Ovary (tissue), 7 donors: ENCODE measurements at regions not wholly inside any gene's neighbourhood (a gene's known extent, or its start where the extent isn't known, plus 50 kb on each side); places are given as distances from the start of the nearest gene placed in this dataset.

Source experiments
- DNase-seq, 5 donors: peaks; one replicate each; pipeline ENCODE4 v3.0.0-alpha.2; 2019 to 2020
- H3K27ac ChIP-seq, 2 donors: fragments of 200-600 bp; one replicate each; pipeline versions ENCODE4 v1.5.1 to v1.8.0; 2019 to 2022
- H3K27me3 ChIP-seq: fragments of 200-600 bp; one replicate; pipeline ENCODE4 v1.8.0; 2022
- H3K36me3 ChIP-seq: fragments of 200-600 bp; sonication (generic); one replicate; pipeline ENCODE4 v1.5.1; 2019
- H3K4me1 ChIP-seq: one replicate; pipeline ENCODE4 v1.8.1; 2013; ENCODE audit warnings: mild to moderate bottlenecking, moderate library complexity; ENCODE audit not compliant: insufficient read depth
- H3K4me3 ChIP-seq: fragments of 200-600 bp; sonication (generic); one replicate; pipeline ENCODE4 v1.5.1; 2017
- H3K9me3 ChIP-seq, 2 donors: fragments of 200-600 bp in 1 of 2; sonication (generic) in 1 of 2; one replicate each; pipeline versions ENCODE4 v1.5.1 to v1.8.1; 2013 to 2019; ENCODE audit warnings: mild to moderate bottlenecking in 1 of 2, moderate library complexity in 1 of 2
- EP300 ChIP-seq: sonication (generic); formaldehyde crosslinking; IDR thresholded peaks from one replicate; pipeline ENCODE4 v1.6.1; 2017; ENCODE audit warnings: antibody characterized with exemption
- POLR2A ChIP-seq: fragments of 450-650 bp; IDR thresholded peaks from one replicate; pipeline ENCODE4 v1.6.1; 2017; ENCODE audit warnings: antibody characterized with exemption, mild to moderate bottlenecking, moderate library complexity
- WGBS, 3 donors: extraction: QIAGEN DNeasy Blood & Tissue Kit in 1 of 3; methylation state at CpG; one replicate each; pipeline versions ENCODE4 v1.1.5 to v1.1.7; 2013 to 2017; 5-methylcytosine and 5-hydroxymethylcytosine counted together
- intact Hi-C, 4 donors: fragments of 100-400 bp; cut with DNase I; formaldehyde crosslinking; loops; one replicate each; pipeline versions ENCODE4 v1.11.0 to v1.15.1; 2022 to 2023
- TF ChIP-seq, protein P1 (sequence below), 3 donors: fragments of 450-650 bp in 2 of 3; fragments of 200-600 bp in 1 of 3; IDR thresholded peaks; one replicate each; pipeline versions ENCODE4 v1.5.1 to v1.8.0; 2016 to 2022; ENCODE audit warnings: antibody characterized with exemption in 3 of 3, mild to moderate bottlenecking in 1 of 3
- donor health status: DM: no; HTN: no; CAD: no; lungs with moderate emphysema.
- donor health status: DM: no; HTN: no; CAD: no.
- donor health status: Bipolar disorder and iron deficiency.
- donor health status: DM: no; HTN: no; CAD: no.
- donor health status: DM: yes; HTN: yes; CAD: no.

DNA sequence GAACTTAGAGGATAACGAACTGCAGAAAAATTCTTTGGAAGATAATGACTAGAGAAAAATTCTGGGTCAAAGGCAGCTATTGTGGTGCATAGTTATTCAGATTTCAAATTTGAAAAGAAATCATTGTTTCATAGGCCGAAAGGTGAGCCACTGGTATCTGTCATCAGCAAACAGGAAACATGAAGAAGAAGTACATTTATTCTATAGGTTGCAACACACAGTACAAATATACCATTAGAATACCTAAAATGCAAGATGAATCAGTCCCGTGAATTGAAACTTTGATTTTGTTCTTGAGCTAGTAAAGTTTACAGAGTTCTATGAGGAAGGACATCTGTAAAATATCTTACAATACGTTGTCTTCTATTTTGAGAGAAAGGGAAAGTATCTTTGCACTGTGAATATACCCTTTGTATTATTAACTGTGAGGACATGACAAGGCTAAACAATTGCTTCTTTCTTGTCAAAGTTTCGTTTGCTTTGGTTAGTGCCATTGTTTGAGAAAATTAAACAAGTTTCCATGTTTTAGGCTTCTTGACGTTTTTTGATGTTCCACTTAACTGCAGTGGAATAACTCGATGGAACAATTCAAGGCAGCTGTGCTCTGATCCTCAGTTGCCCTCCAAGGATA, 84.7 kb downstream of the HDGFL1 start:
- DNase-seq = no peak
- 69 to 78% (median 74%) methylated on average over 7 of the region's 7 CpGs for WGBS, 3 donors
- Histone ChIP-seq H3K36me3 (no peaks in the 10 kb centered on the region), H3K9me3 (no peaks in the 10 kb centered on the region), H3K27me3 (no peaks in the 10 kb centered on the region), H3K4me3 (no peak overlapping the region), H3K27ac (no peak overlapping the region), H3K4me1 (peaks cover 5% of the 10 kb centered on the region)
- TF ChIP-seq EP300 (no peak), POLR2A (no peak)
- TF ChIP-seq, protein P1, sequence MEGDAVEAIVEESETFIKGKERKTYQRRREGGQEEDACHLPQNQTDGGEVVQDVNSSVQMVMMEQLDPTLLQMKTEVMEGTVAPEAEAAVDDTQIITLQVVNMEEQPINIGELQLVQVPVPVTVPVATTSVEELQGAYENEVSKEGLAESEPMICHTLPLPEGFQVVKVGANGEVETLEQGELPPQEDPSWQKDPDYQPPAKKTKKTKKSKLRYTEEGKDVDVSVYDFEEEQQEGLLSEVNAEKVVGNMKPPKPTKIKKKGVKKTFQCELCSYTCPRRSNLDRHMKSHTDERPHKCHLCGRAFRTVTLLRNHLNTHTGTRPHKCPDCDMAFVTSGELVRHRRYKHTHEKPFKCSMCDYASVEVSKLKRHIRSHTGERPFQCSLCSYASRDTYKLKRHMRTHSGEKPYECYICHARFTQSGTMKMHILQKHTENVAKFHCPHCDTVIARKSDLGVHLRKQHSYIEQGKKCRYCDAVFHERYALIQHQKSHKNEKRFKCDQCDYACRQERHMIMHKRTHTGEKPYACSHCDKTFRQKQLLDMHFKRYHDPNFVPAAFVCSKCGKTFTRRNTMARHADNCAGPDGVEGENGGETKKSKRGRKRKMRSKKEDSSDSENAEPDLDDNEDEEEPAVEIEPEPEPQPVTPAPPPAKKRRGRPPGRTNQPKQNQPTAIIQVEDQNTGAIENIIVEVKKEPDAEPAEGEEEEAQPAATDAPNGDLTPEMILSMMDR (IDR thresholded peaks at IDR 0.05) = no peak
- intact Hi-C loops = no loop called here

DNA sequence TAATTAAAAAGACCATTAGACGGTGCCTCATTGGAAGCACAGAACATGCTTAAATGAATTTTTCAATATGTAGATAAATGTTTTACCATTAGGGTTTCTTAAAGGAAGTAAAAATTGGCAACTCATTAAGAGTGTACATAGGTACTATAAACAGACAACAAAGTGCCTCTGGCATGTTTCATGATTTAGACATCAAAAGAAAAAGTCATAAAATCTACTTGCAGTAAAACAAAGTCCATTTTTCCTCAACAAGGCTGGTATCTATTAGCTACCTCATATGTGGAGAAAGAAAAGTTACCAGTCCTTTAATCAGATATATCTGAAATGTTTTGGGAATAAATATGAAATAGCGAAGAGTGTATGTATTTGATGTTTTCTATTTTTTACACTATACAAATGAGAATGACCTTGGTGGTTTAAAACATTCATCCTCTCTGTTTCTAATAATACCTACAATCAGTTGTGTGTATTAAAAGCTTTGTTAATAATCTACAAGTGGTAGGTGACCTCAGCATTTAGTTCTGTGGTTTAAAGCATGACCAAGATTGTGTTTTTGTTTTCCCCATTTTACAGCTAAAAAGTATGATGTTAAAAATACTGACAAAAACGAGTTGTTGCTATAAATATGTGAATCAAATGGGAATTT, 87.5 kb downstream of the HDGFL1 start:
- DNase-seq = no peak
- H3K4me3 ChIP-seq = no peak overlapping the region
- intact Hi-C loops = no loop called here
- H3K27ac ChIP-seq = no peak overlapping the region
- 29 to 45% (median 37%) methylated on average over 3 of the region's 3 CpGs for WGBS, 3 donors
- H3K36me3 ChIP-seq = no peaks in the 10 kb centered on the region
- peaks cover 5% of the 10 kb centered on the region for H3K4me1 ChIP-seq
- no peaks in the 10 kb centered on the region for H3K9me3 ChIP-seq
- no peaks in the 10 kb centered on the region for H3K27me3 ChIP-seq
- TF ChIP-seq, protein P1 (IDR thresholded peaks at IDR 0.05) = no peak
- no peak for TF ChIP-seq POLR2A
- no peak for TF ChIP-seq EP300

GRCh38 chr6:22657352-22657980, 88.1 kb downstream of the HDGFL1 start:
- 37 to 70% (median 40%) methylated on average over 1 of the region's 1 CpG for WGBS, 3 donors
- Histone ChIP-seq H3K9me3 (no peaks in the 10 kb centered on the region), H3K27ac (no peak overlapping the region), H3K4me1 (peaks cover 5% of the 10 kb centered on the region), H3K36me3 (no peaks in the 10 kb centered on the region), H3K27me3 (no peaks in the 10 kb centered on the region), H3K4me3 (no peak overlapping the region)
- TF ChIP-seq, protein P1 (IDR thresholded peaks at IDR 0.05) = no peak
- TF ChIP-seq POLR2A = no peak
- TF ChIP-seq EP300 = no peak
- intact Hi-C loops = no loop called here
- DNase-seq = no peak

DNA sequence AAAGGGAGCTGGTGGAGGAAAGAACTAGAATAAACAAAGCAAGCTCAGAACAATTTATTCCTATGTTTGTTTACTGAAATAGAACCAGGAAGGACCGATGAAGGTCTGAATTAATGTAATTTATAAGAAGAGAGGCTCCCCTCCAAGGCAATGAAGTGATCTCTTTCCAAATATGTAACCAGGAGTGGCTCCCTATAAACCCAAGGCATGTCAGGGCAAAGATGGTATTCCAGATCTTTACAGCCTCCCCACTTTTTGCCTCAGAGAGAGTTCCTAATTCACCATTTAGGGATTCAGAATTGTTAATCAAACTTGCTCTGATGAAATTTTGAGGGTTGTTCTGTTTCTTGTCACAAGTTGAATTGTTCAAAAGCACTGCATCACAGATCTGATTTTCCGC, 88.8 kb downstream of the HDGFL1 start:
- intact Hi-C loops = no loop called here
- Histone ChIP-seq H3K27ac (peak overlapping the region in 1 of 2 donors; percentile 33), H3K27me3 (no peaks in the 10 kb centered on the region), H3K4me1 (peaks cover 5% of the 10 kb centered on the region), H3K9me3 (no peaks in the 10 kb centered on the region), H3K4me3 (no peak overlapping the region), H3K36me3 (no peaks in the 10 kb centered on the region)
- TF ChIP-seq, protein P1 (IDR thresholded peaks at IDR 0.05) = no peak
- TF ChIP-seq POLR2A (no peak), EP300 (no peak)
- DNase-seq = no peak
- 46 to 54% (median 54%) methylated on average over 2 of the region's 2 CpGs for WGBS, 3 donors
